ENCODE measurements at regions not wholly inside any gene's neighbourhood (a gene's known extent, or its start where the extent isn't known, plus 50 kb on each side); places are given as distances from the start of the nearest gene placed in this dataset.
"Not testable (repeated sequence)": the region's sequence is repeated elsewhere in the genome, so short reads cannot be mapped to it uniquely, and the experiment has no call there.

DNA sequence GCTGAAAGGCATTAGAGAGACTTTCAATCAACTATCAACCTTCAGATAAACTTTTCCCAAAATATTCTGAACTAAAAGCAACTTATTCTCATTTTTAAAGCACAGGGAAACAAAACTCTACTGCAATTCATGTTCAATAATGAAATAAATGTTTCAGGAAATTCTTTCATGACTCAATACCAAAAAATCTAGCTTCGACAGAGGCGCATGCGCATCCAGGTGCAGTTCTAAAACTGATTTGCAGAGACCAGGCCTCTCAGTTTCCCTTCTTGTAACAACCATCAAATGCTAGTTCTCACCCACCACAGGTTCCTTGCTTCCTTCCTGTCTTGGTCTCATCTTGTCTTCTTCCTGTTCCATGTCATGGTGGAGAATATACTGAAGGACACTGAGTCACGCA lies 55.3 kb upstream of the NRBF2 start:
- DNase-seq (ENCODE audit: extremely low read depth, low read depth) = no peak

DNA sequence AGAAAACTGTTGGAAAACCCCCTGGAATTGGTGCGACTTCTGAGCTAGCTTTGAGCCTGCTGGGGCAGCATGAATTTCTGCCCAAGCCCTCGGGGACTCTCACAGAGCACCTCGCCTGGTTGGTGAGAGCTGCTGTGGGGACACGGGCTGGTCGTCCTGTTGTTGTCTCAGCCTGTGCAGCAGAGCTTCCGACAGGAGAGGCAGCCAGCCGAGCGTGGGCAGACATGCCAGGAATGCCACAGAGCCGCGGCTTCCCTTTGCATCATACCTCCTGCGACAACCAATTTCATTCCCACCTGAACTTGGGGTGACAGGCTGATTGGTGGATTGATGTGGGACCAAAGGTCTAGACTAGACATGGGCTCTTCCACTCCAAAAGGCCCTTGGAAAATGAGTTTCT lies 60.2 kb upstream of the NRBF2 start:
- DNase-seq (ENCODE audit: extremely low read depth, low read depth) = no peak

DNA sequence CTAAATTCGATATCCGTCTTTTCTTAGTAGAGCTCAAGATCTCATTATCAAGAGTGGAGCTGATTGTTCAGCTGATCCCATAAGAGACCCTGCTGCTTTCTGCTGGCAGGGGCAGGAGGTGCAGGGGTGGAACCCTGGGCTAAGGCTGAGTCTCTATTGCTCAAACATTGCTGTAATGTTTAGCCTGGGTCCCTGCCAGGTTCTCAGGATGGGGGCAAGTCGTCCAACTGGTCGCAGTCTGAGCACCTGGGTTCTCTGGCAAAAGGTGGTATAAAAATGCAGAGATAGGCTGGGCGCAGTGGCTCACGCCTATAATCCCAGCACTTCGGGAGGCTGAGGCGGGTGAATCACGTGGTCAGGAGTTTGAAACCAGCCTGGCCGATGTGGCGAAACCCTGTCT lies 62.0 kb upstream of the NRBF2 start:
- DNase-seq (ENCODE audit: extremely low read depth, low read depth) = no peak

DNA sequence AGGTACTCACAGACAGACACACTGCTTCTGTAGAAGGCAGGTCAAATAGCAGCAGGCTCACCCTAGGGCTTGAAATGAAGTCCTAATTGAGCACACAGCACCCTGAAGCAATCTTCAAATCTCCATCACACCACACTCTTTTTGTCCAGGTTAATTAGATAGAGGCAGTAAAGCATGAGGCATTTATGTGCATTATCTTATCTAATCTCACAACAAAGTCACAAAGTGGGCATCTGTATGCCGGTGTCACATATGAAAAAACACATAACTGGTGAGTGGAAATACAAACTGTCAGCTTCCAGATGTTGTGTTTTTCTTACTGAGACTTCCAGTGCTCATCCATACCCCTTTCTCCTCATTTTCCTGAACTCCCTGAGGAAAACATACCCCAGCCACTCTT lies 63.8 kb upstream of the NRBF2 start:
- no peak for DNase-seq (ENCODE audit: extremely low read depth, low read depth)

DNA sequence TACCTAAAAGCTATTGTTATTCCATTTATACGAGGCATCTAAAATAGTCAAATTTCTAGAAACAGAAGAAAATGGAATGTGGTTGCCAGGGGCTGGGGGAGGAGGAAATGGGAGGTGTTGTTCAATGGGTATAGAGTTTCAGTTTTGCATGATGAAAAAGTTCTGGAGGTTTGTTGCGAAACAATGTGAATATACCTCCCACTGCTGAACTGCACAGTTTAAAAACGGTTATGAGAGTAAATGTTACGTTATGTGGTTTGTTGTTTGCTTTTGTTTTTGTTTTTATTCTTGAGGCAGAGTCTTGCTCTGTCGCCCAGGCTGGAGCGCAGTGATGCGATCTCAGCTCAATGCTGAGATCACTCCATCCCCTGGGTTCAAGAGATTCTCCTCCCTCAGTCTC lies 64.9 kb upstream of the NRBF2 start:
- no peak for DNase-seq (ENCODE audit: extremely low read depth, low read depth)

DNA sequence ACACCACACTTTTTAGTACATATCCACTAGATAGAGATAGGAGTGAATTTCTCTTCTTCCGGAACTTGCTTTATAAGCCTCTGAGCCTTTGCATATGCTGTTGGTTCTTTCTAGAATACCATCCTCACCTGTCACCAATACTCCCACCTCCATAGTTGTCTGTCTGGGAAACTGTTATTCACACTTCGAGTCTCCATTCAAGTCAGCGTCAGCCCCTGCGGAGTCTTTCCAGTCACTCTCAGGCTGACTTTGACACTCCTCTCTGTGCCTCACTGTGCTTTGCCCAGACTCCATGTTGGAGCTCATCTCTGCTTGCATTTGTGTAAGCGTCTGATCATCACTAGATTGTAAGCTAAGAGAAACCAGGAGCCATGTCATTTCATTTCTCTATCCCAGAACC lies 66.5 kb upstream of the NRBF2 start:
- DNase-seq (ENCODE audit: extremely low read depth, low read depth) = no peak

DNA sequence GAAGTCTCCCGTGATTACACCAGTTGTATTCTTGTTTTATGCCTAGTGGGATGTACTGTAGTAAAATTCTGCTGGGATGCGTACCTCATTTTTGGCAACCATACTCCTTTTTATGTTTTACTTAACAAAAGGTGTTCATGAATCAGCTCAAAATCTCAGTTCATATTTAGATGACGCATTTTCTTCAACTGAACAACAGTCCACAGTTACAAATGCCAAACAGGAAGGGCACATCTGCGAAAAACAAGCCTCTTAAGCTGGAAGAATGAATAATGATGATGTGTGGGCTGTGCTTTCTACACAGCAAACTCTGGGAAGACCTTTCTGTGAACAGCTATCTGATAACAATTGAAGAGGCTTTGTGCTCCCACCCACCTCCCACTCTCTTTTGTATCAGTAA lies 68.4 kb upstream of the NRBF2 start:
- DNase-seq (ENCODE audit: extremely low read depth, low read depth) = no peak

DNA sequence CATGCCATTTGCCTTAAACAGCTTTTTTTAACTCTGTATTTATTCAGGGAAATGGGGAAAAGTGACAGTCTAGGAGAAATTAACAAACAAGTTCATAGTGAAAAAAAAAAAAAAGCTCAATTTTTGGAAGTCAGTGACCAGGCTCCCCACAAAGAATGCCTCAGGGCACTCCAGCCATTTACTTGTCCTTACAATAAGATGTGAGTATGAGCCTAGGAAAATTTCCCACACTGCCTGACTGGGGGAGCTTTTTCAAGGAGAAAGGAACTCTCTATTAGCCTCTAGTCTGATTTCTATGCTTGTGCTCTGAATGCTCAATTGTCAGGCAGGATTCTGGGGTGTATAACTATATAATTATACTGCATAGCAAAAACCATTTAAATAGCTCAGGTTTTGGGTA lies 74.9 kb upstream of the NRBF2 start:
- no peak for DNase-seq (ENCODE audit: extremely low read depth, low read depth)

DNA sequence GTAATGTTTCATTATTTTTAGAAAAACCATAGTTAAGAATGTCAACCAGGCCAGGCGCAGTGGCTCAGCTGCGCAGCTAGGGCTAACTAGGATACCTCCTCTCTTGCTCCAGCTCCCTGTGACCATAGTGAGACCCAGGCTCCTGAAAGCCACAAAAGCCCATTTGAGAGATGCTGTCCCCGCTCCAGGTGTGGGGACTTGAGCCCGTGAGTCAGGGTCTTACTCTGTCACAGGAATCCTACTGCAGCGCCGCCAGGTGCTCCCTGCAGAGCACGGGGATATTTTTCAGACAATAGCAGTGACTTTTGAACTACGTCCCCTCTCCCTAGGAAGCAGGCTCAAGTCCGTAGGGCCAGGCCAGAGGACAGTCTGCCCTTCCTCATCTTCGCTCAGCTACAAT lies 75.6 kb upstream of the NRBF2 start:
- DNase-seq (ENCODE audit: extremely low read depth, low read depth) = no peak

DNA sequence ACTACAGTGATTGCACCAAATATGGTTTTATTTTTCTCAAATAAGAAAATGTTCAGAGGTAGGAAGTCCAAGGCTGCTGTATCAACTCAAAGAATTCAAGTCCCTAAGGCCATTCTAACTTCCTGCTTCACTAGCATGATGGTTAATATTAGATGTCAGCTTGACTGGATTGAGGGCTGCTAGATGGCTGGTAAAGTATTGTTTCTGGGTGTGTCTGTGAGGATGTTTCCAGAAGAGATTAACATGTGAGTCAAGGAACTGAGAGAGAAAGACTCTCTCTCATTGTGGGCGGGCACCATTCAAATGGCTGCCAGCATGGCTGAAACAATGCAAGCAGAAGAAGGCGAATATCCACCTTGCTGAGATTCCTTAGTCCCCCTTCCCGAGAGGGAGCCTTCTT lies 77.4 kb upstream of the NRBF2 start:
- DNase-seq (ENCODE audit: extremely low read depth, low read depth) = no peak

DNA sequence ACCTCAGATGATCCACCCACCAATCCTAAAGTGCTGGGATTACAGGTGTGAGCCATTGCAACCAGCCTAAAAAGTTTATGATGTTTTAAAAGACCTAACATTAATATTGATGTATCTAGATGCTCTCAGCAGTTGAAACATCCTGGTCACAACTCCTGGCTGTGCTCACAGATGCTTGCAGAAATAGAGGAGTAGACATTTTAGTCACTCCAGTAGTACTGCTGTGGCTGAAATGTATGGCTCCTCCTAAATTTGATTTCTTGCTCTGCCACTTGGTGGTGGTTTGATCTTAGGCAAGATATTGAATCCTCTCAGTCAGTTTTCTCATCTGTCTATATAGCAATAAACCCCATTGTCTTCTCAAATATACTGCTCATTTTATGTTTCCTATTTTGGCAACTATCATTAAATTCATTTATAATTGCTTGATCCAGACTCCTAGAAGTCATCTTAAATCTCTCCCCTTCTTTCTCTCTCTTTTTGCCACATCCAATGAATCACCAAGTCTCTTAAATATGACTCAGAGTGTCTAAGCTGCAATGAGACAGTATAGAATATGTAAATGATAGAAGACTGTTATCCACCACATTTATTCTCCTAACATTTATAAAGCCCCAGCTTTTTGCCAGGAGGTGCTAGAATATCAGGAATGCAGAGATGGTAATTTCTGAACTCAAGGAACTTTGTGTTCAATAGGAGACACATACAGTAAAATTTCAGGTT lies 78.1 kb upstream of the NRBF2 start:
- no peak for DNase-seq (ENCODE audit: extremely low read depth, low read depth)

DNA sequence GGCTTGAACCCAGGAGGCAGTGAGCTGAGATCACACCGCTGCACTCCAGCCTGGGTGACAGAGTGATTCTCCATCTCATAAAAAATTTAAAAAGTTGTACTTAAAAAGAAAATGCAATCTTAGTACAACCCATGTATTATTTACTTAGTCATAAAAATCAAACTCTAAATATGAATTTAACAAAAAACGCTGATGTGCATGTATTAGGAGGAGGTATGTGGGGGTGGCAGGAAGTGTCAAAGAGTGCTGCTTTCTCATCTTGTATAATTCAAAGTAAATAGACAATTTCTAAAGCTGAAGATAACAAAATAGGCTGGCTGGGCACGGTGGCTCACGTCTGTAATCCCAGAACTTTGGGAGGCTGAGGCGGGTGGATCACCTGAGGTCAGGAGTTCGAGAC lies 81.0 kb upstream of the NRBF2 start:
- DNase-seq (ENCODE audit: extremely low read depth, low read depth) = no peak

DNA sequence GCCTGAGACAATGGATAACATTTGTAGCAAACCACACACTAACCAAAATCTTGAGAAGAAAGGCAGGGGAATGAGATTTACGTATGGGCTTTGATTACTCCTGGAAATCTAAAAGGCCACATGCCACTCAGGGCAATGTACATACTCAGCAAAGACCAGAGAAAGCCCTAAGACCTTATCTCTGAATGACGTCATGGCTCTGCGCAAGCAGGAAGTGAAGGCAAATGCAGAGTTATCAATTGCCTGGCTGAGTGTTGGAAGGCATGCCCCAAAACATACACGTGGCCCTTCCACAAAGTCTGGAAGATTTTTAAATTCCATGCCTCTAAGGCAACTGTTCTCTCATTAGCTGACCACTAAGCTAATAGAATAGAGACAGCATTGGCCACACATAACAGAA lies 90.9 kb upstream of the NRBF2 start:
- no peak for DNase-seq (ENCODE audit: extremely low read depth, low read depth)

DNA sequence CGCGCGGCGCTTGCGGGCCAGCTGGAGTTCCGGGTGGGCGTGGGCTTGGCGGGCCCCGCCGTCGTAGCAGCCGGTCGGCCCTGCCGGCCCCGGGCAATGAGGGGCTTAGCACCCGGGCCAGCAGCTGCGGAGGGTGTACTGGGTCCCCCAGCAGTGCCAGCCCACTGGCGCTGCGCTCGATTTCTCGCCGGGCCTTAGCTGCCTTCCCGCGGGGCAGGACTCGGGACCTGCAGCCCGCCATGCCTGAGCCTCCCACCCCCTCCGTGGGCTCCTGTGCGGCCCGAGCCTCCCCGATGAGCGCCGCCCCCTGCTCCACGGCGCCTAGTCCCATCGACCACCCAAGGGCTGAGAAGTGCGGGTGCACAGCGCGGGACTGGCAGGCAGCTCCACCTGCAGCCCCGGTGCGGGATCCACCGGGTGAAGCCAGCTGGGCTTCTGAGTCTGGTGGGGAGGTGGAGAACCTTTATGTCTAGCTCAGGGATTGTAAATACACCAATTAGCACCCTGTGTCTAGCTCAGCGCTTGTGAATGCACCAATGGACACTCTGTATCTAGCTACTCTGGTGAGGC lies 99.4 kb upstream of the NRBF2 start:
- not testable (repeated sequence) for DNase-seq (ENCODE audit: extremely low read depth, low read depth)

DNA sequence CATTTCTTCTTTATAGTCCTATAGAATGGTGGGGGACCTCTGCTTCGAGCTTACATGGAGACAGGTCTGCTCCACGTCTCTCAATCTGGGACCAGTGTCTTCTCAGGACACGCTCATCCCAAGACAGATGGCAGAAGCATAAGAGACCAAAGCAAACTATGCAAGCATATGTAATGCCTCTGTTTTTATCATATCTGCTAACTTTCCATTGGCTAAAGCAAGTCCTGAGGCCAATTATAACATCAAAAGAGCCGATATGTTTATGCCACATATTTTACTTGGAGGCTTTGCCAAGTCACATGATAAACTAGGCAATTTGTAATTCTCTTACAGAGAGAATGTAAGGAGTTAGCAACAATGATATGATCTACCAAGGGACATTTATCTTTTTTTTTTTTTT lies 102.6 kb upstream of the NRBF2 start:
- no peak for DNase-seq (ENCODE audit: extremely low read depth, low read depth)

DNA sequence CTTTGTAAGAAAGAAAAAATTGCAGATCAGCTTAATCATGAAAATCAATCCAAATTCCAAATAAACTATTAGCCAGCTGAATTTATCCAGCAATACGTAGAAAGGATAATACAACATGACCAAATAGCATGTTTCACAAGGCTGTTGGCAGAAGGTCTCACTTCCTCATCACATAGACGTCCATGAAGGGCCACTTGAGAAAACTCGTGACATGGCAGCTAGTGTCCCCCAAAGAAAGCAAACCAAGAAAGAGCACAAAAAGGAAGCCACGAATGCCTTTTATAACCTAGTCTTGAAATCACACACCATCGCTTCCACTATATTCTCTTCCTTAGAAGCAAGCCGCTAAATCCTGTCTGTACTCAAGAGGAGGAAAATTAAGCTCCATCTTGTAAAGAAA lies 105.6 kb upstream of the NRBF2 start:
- no peak for DNase-seq (ENCODE audit: extremely low read depth, low read depth)

DNA sequence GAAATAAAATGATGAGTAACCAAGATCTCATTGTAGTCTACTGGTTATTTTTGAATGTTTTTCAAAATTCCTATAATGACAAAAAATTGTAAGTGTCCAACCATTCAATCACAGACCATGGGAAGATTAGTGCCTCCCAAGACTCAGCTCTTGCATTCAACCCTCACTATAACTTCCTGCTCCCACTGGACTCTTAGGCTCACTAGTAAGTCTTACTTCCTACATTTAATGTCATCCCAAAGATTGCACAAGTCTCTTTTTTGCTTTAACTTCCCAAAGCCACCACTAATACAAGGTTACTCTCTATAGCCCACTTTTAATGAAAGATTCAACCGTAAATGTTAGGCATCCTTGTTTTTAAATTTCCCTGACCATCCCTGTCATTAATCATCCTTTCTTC lies 111.9 kb upstream of the NRBF2 start:
- DNase-seq (ENCODE audit: extremely low read depth, low read depth) = no peak

DNA sequence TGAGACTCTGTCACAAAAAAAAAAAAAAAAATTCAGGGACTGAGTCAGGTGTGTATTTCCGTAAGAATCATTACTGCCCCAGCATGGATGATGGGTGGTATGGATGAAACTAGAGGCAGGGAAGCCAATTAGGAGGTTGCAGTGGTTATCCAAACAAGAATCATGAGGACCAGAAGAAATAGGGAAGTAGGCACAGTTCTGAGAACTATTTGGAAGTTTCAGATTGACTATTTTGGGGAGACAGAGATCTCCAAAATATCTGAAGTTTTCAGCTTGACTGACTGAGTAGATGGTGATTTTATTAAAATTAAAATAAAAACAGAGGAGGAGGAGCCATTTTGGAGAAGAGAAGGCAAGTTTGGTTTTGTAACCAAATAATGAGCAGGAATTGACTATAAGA lies 119.4 kb upstream of the NRBF2 start:
- DNase-seq (ENCODE audit: extremely low read depth, low read depth) = no peak

DNA sequence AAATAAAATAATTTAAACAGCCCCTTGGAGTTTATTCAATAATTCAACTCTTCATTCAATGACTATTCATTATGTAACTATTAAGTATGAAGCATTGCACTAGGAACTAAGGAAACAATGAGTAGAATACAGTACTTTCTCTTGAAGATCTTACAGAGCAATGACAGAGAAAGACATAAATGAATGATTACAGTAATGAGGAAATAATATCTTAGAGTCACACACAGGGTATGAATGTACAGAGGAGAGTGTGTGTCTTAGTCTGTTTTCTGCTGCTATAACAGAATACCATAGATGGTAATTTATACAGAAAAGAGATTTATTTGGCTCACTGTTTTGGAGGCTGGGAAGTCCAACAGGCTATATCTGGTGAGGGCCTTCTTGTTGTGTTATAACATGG lies 120.5 kb upstream of the NRBF2 start:
- no peak for DNase-seq (ENCODE audit: extremely low read depth, low read depth)

DNA sequence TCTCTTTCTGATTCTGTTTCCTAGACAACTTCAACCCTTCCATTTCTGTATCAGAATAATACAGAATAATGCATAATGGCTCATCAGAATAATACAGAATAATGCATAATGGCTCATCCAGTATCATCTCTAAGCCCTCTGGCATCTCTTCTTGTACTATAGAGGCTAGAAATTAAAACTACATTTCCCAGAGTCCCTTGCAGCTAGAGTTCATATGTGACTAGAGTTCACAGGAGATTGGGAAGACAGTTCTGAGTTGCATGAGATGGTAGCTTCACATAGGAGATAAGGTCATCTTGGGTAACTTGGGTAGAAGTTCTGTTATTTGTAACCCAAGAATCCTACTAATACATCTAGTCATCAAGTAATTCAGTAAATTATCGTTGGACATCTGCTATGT lies 122.9 kb upstream of the NRBF2 start:
- DNase-seq (ENCODE audit: extremely low read depth, low read depth) = no peak

DNA sequence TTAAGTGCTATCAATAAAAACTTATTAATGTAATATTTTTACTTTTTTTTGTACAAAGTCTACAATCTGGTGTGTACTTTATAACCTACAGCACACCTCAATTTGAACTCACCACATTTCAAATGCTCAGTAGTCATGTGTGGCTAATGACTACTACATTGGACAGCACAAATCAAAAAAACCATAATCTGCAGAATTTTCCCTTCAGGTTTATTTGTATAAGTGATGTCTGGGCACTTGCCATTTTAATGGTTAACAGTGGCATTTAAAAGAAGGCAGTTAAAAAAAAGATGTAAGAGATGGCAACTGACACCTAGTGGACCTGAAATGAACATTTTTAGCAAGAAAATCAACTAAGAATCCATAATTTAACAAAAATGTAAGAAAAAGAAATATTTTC lies 124.6 kb upstream of the NRBF2 start:
- no peak for DNase-seq (ENCODE audit: extremely low read depth, low read depth)

DNA sequence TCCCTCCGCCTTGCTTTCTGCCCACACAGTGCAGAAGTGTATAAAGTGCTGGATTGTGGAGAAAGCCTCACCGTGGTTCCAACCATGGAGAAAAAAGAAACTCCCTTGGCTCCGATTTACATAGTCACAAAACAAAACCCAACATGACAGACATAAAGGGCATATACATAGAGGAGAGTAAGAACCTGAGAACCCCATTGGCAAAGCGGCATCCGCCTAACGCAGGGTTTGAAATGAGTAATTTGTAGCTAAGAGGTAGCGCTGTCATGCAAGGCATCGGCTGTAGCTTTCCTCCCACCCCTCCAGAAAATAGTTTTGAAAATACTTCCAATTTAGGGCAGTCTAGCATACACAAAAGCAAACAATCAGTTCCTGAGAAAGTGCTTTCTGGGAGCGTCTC lies 126.0 kb upstream of the NRBF2 start:
- DNase-seq (ENCODE audit: extremely low read depth, low read depth) = no peak

DNA sequence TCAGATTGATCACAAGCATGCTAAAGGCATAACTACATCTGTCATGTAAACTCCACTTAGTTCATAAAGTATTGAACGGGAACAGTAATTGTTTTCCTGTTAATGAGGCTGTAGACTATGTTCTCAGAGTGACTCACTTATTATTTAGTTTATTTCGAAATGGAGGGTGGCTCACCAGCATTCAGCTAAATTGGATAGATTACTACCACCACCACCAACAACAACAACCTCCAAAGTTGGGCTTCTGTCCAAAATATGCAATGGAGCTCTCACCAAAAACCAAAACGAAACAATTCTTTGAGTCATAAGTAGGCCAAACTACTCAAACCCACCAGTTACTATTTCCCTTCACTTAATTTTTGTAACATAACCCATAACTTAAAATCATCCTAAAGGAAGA lies 127.9 kb upstream of the NRBF2 start:
- DNase-seq (ENCODE audit: extremely low read depth, low read depth) = no peak
